ENCODE measurements at regions not wholly inside any gene's neighbourhood (a gene's known extent, or its start where the extent isn't known, plus 50 kb on each side); places are given as distances from the start of the nearest gene placed in this dataset.

GRCh38 chr1:234989479-234990327 lies 138.9 kb downstream of the TOMM20 start:
- TF ChIP-seq CTCF (IDR thresholded peaks at IDR 0.05): no peak
- no peak for TF ChIP-seq EZH2 (IDR thresholded peaks at IDR 0.05; ENCODE audit: borderline replicate concordance, insufficient read depth, low read depth, low read length, poor library complexity, severe bottlenecking)
